ENCODE measurements at regions not wholly inside any gene's neighbourhood (a gene's known extent, or its start where the extent isn't known, plus 50 kb on each side); places are given as distances from the start of the nearest gene placed in this dataset.

DNA sequence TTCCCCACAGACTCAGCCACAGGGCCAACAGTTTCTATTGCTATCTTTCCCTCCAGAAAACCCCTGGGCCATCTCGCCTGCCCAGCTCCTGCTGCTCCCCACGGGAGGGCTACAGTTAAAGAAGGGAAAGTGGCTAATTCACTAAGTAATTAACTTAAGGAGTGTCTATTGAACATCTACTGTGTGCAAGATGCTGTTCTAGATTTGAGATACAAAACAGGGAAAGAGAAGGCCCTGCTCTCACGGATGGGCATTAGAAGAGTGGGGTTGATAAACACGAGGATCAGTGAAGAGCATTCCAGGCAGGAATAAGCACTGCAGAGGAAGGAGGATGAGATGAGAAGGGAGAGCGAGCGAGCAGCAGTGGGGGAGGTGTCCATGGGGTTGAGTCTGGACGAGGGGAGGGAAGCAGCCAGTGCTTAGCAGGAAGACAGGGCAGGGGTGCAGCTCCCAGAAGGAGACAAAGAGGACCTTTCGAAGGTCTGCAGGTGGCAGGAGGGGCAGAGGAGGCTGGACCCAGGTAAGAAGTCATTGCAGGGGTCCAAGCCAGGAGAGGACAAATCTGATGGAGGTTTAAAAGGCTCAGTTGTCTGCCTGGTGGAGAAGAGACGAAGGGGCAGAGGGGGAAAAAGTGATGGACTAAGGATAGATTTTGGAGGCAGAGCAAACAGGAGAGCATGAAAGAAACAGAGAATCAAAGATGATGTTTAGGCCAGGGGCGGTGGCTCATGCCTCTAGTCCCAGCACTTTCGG lies 64.7 kb downstream of the KLF15 start:
- TF ChIP-seq CTCF (IDR thresholded peaks at IDR 0.05; ENCODE audit: low read depth, low read length) = no peak
- no peak for DNase-seq (ENCODE audit: extremely low read depth, low read depth)

- no peak for TF ChIP-seq CTCF (IDR thresholded peaks at IDR 0.05; ENCODE audit: low read depth, low read length)
- DNase-seq (ENCODE audit: extremely low read depth, low read depth) = no peak
Observed at GRCh38 chr3:126291537-126291936, 65.7 kb downstream of the KLF15 start.

DNA sequence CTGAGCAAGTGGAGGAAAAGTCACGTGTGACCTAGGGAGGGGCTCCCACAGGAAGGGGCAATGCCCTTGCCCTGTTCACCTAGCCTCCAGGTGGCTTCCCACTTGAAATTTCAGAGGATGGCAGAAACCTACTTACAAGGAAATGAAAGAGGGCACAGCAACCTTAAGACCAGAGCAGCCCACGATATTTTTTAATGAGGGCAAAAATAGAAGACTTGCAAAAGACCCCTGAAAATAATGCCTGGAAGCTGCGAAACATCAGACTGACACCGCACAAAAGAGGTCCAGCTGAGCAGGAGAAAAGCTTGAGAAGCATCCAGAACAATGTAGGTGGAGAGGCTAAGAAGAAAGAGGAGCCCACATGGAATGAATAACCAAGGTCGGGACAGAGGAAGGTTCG lies 66.1 kb downstream of the KLF15 start:
- DNase-seq (ENCODE audit: extremely low read depth, low read depth) = no peak
- TF ChIP-seq CTCF (IDR thresholded peaks at IDR 0.05; ENCODE audit: low read depth, low read length) = no peak

- no peak for TF ChIP-seq CTCF (IDR thresholded peaks at IDR 0.05; ENCODE audit: low read depth, low read length)
- no peak for DNase-seq (ENCODE audit: extremely low read depth, low read depth)
Observed at GRCh38 chr3:126290325-126290724, 66.9 kb downstream of the KLF15 start.

DNA sequence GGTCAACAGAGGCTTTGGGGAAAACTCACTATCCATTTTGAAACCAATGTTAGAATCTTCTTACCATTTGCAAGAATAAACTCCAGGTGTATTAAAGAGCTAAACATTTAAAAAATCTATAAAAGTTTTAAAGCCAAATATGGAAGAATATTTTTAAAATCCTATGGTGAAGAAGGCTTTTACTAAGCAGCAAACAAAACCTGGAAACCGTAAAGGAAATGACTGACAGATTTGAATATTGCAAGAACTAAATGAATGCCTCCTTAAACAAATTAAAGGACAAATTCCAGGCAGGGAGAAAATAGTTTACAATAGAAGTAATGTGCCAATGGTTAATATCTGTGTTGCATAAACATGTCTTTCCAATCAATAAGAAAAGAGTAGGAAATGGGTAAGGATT lies 68.1 kb downstream of the KLF15 start:
- TF ChIP-seq CTCF (IDR thresholded peaks at IDR 0.05; ENCODE audit: low read depth, low read length) = no peak

DNA sequence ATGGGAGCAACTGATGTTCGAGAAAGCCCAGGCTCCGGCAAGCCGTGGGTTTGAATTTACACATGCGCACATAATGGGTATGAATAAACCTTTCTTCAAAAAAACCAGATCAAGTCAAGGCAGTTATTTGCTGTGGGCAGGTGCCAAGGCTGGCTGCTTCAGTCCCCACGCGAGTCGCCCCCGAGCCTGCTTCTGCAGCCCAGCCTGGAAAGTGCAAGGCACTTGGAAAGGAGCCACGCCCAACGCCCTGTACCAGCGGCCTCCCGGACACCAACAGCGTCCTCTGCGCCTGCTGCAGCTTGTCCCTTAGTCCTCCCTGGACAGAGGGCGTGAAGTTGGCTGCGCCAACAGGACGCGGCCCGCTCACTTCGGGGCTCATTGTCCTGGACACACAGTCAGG lies 68.9 kb downstream of the KLF15 start:
- TF ChIP-seq CTCF (IDR thresholded peaks at IDR 0.05; ENCODE audit: low read depth, low read length) = no peak
- DNase-seq (ENCODE audit: extremely low read depth, low read depth) = no peak

More for the DNA sequence above, 68.1 kb downstream of the KLF15 start:
- DNase-seq (ENCODE audit: extremely low read depth, low read depth) = no peak

DNA sequence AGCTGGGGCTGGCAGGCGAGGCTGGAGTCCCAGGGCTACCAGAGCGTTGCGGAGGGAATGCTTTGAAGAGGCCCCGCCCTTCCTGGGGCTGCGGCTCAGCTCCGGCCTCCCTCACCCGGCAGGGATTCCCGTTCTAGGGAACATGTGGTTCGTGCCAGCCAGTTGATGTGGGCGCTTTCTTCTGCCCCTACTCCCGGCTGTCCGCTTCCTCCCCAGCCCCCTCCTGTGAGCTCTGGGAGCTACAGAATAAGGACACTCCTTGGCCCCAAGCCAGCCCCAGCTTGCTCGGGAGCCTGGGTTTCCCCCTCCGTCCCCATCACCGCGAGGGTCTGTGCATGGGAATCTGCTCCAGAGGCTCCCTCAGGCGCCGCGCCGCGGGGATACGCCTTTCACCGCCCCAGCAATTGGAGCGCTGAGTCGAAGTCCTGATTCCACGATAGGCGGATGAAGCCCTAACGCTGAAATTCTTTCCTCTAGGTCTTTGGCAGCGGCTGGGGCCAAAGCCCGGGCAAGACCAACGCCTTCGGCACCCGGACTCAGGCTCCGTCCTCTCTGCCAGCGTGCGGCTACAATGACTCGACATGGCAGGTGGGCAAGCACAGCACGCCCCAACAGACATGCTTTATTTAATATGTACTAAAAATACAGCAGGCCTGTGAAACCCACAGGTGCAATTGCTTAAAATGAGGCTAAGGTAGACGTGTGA lies 69.5 kb downstream of the KLF15 start:
- TF ChIP-seq CTCF (IDR thresholded peaks at IDR 0.05; ENCODE audit: low read depth, low read length) = no peak
- peak; percentile 5 for DNase-seq (ENCODE audit: extremely low read depth, low read depth)
